ENCODE measurements at regions not wholly inside any gene's neighbourhood (a gene's known extent, or its start where the extent isn't known, plus 50 kb on each side); places are given as distances from the start of the nearest gene placed in this dataset.
"Not testable (repeated sequence)": the region's sequence is repeated elsewhere in the genome, so short reads cannot be mapped to it uniquely, and the experiment has no call there.

GRCh38 chr2:4803396-4803795, 888.8 kb upstream of the SOX11 start:
- TF ChIP-seq ZFX (IDR thresholded peaks at IDR 0.05): no peak
- TF ChIP-seq, protein P1, sequence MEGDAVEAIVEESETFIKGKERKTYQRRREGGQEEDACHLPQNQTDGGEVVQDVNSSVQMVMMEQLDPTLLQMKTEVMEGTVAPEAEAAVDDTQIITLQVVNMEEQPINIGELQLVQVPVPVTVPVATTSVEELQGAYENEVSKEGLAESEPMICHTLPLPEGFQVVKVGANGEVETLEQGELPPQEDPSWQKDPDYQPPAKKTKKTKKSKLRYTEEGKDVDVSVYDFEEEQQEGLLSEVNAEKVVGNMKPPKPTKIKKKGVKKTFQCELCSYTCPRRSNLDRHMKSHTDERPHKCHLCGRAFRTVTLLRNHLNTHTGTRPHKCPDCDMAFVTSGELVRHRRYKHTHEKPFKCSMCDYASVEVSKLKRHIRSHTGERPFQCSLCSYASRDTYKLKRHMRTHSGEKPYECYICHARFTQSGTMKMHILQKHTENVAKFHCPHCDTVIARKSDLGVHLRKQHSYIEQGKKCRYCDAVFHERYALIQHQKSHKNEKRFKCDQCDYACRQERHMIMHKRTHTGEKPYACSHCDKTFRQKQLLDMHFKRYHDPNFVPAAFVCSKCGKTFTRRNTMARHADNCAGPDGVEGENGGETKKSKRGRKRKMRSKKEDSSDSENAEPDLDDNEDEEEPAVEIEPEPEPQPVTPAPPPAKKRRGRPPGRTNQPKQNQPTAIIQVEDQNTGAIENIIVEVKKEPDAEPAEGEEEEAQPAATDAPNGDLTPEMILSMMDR (conservative IDR thresholded peaks at IDR 0.05): no peak
- no peak overlapping the region for H3K27ac ChIP-seq

DNA sequence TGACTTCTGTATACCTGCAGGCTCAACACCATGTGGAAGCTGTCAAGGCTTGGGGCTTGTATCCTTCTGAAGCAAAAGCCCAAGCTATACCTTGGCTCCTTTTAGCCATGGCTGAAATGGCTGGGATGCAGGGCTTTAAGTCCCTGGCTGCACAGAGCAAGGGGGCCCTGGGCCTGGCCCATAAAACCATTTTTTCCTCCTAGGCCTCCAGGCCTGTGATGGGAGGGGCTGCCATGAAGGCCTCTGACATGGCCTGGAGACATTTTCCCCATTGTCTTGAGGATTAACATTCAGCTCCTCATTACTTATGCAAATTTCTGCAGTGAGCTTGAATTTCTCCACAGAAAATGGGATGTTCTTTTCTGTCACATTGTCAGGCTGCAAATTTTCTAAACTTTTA, 878.0 kb upstream of the SOX11 start:
- H3K27ac ChIP-seq: not testable (repeated sequence)

DNA sequence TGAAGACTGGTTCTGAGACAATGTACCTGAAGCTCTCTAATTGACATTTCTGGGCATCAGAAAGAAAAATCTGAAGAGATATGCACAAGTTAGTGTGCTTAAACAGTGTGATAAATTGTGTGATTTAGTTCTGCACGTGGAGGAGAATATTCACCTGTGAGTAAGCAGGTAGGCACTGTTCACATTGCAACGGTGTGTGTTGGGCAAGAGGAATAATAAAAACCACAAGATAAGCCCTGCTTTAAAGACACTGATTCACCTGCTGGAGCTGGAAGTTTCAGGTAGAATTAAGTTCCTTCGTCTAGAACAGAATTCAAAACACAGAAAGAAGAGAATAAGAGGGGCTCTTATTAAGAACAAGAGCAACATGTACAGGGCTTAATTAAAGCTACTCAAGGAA, 864.3 kb upstream of the SOX11 start:
- H3K27ac ChIP-seq: no peak overlapping the region
- TF ChIP-seq ZFX (IDR thresholded peaks at IDR 0.05): no peak
- TF ChIP-seq, protein P1 (conservative IDR thresholded peaks at IDR 0.05): no peak

GRCh38 chr2:4828682-4829374, 863.4 kb upstream of the SOX11 start:
- H3K27ac ChIP-seq: no peak overlapping the region
- TF ChIP-seq, protein P1 (conservative IDR thresholded peaks at IDR 0.05): no peak
- TF ChIP-seq ZFX (IDR thresholded peaks at IDR 0.05): no peak

DNA sequence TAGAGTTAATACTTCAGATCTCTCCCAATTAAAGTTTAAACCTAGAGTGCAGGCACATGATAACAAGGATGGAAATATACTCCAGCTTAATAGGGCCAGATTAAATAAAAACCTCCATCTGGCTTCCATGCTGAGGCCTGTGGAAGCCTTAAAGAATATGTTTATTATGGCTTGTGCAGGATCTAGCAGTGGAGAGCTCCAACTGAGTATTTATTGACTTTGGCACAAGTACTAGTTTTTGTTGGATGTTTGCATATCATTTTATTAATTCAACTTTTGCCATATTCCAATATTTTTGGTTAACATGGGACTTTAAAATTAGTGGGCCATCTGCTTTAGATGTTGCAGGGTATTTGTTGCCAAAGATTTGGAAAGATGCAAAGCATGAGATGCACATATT, 860.4 kb upstream of the SOX11 start:
- TF ChIP-seq, protein P1 (conservative IDR thresholded peaks at IDR 0.05): no peak
- TF ChIP-seq ZFX (IDR thresholded peaks at IDR 0.05): no peak
- no peak overlapping the region for H3K27ac ChIP-seq

DNA sequence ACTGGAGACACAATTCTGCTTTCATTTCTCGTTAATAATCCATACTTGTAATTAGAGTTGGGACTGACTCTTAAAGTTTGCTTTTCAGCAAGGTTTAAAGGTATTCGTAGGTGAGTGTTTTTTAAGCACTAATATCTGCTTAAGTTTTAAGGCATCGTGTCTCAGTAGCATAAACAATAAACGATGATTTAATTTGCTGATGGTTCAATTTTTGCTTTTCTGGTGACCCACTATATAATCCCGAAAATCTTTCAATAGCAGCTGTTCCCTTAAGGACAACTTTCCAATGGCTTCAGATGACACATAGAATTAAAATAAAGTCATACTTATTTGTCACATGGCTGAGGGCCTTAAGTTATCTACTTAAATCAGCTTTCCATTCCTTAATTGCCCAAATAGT, 859.5 kb upstream of the SOX11 start:
- TF ChIP-seq, protein P1 (conservative IDR thresholded peaks at IDR 0.05): no peak
- no peak for TF ChIP-seq ZFX (IDR thresholded peaks at IDR 0.05)
- no peak overlapping the region for H3K27ac ChIP-seq

DNA sequence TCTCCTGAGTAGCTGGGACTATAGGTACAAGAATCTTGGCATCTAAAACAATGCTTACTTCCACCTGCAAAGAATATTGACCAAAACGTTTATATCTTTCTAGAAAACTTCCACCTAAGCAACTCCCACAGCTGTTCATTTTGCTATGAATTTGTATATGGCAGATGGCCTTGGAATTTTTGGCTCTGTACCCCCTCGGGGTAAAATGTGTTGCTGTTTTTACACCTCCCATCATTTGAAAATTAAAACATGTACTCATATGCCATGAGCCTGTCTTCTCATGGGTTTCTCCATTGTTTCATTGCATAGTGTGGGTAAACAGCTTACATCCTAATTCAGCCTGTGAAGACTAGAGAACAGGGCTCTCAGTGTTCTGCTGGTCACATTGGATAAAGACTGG, 853.6 kb upstream of the SOX11 start:
- H3K27ac ChIP-seq: no peak overlapping the region
- TF ChIP-seq, protein P1 (conservative IDR thresholded peaks at IDR 0.05): no peak
- no peak for TF ChIP-seq ZFX (IDR thresholded peaks at IDR 0.05)

DNA sequence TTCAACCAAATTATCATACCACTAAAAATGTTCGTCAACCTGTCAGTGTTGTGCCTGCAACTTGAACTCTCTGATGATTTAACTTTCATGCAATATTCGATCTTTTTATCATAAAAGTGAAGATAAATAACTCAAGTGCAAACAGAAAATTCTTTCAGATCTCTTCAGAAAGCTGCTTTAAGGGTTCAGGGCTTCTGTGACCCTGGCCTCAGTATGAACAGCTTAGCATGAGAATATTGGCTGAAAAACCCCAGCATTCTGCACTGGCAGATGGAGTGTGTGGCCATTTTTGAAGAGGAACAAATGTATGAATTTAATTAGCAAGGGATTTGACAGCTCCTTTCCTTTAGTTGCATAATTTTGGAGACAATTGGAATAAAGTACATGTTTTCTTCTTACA, 851.4 kb upstream of the SOX11 start:
- TF ChIP-seq ZFX (IDR thresholded peaks at IDR 0.05): no peak
- TF ChIP-seq, protein P1 (conservative IDR thresholded peaks at IDR 0.05): no peak
- H3K27ac ChIP-seq: no peak overlapping the region

Data from C4-2B (cell line).